ENCODE measurements at regions not wholly inside any gene's neighbourhood (a gene's known extent, or its start where the extent isn't known, plus 50 kb on each side); places are given as distances from the start of the nearest gene placed in this dataset.

DNA sequence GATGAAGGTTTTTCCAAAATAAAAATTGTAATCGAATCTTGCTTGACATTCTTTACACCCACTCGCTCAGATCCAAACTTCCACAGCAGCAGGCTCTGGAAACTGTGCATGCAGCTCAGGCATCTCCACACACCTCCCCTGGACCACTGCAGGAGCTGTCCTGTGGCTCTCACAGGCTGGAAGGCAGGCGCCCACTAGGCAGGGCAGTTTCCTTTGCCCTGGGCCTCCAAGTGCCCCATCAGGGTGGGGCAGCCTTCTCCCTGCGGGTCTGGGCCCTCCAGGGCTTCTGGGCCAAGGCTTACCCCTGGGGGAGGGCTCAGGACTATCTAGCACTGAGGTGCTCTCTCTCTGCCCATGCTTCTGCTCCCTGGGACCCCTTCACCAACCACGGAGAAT is 114.5 kb upstream of the RPL38 start:
- TF ChIP-seq, protein P1, sequence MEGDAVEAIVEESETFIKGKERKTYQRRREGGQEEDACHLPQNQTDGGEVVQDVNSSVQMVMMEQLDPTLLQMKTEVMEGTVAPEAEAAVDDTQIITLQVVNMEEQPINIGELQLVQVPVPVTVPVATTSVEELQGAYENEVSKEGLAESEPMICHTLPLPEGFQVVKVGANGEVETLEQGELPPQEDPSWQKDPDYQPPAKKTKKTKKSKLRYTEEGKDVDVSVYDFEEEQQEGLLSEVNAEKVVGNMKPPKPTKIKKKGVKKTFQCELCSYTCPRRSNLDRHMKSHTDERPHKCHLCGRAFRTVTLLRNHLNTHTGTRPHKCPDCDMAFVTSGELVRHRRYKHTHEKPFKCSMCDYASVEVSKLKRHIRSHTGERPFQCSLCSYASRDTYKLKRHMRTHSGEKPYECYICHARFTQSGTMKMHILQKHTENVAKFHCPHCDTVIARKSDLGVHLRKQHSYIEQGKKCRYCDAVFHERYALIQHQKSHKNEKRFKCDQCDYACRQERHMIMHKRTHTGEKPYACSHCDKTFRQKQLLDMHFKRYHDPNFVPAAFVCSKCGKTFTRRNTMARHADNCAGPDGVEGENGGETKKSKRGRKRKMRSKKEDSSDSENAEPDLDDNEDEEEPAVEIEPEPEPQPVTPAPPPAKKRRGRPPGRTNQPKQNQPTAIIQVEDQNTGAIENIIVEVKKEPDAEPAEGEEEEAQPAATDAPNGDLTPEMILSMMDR (IDR thresholded peaks at IDR 0.05), result no peak
- no peak for ATAC-seq (ENCODE audit: low FRiP score)
- no peak for DNase-seq (ENCODE audit: low spot score)

DNA sequence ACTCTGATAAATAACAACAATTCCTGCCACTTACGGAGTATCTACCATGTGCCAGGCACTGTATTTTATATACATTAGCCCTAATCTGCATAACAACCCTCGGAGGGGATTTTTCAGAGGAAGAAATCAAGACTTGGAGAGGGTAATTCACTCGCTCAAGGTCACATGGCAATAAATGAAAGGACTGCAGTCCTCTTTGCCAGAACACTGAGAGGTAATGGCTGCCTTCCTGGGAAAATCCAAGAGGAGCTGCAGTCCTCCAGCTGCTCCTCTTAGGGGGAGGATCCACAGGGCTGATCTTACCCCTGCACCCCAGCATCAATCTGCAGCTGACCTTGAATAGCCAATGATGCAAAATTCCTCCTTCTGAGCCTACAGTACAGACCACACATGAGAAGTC is 114.1 kb upstream of the RPL38 start:
- DNase-seq (ENCODE audit: low spot score) (no peak), ATAC-seq (ENCODE audit: low FRiP score) (no peak)
- TF ChIP-seq, protein P1 (IDR thresholded peaks at IDR 0.05), result no peak

DNA sequence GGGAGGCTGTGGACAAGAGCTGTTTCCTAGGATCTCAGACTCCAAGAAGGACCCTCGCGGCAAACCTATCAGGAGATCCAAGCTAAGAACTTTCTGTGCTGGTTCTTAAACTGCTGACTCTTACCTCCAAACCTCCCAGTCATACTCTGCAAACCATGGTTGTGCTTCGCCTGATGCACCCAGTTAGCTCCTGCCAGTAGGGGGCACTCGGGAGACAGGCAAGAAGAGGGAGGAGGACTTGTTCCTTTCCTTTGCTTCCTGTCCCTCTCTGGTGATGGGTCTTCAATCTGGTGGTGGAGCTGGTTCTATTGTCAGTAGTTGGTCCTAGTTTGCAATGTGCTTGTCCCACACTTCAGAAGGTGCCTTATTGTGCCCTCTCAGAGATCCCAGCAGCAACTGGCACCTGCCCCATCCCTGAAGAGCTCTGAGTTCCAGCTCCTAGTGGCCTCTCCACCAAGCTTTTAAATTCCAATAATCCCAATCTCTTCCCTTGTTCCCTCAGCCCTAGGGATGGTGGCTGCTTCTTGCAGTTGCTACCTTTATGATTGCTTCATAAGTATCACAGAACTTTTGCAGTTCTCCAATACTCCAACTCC is 113.5 kb upstream of the RPL38 start:
- ATAC-seq (ENCODE audit: low FRiP score) (no peak), DNase-seq (ENCODE audit: low spot score) (no peak)

DNA sequence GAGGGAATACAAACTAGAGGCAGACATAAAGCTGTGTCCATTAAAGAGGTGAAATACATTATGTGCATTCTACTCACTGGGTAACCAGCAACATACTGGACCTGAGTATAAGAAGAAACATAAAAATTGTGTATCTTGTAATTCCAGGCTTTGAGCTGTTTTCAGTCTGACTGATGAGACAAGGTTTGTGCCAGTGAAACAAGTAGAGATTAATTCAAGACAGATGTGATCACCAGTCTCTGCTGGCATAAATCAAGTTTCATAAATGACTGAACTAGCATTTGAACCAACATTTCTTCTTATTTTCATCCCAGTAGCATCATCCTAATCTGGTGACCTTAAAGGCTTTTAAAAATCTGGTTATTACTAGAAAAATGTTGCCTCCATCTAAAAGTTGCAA is 108.8 kb upstream of the RPL38 start:
- no peak for DNase-seq (ENCODE audit: low spot score)
- ATAC-seq (ENCODE audit: low FRiP score), result no peak
- TF ChIP-seq, protein P1 (IDR thresholded peaks at IDR 0.05), result no peak

More for the DNA sequence above, 113.5 kb upstream of the RPL38 start:
- TF ChIP-seq, protein P1 (IDR thresholded peaks at IDR 0.05), result no peak

DNA sequence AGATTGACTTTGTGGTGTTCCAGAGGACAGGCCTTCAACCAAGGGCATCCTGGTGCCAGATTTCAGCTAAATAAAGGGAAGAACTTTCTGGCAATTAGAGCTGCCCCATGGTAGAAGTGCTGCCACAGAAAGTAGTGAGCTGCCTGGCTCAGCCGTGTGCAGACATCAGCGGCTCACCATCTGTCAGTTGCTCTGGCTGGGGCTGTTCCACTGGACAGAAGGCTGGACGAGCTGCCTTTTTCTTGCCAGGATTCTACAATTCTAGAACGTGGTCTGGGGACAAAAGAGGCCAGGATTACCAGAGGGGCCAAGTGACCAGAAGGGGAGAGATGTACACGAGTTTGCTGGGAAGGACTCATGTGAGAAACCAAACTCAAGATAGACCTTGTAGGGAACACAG is 107.0 kb upstream of the RPL38 start:
- DNase-seq (ENCODE audit: low spot score) (no peak), ATAC-seq (ENCODE audit: low FRiP score) (no peak)
- TF ChIP-seq, protein P1 (IDR thresholded peaks at IDR 0.05), result no peak

DNA sequence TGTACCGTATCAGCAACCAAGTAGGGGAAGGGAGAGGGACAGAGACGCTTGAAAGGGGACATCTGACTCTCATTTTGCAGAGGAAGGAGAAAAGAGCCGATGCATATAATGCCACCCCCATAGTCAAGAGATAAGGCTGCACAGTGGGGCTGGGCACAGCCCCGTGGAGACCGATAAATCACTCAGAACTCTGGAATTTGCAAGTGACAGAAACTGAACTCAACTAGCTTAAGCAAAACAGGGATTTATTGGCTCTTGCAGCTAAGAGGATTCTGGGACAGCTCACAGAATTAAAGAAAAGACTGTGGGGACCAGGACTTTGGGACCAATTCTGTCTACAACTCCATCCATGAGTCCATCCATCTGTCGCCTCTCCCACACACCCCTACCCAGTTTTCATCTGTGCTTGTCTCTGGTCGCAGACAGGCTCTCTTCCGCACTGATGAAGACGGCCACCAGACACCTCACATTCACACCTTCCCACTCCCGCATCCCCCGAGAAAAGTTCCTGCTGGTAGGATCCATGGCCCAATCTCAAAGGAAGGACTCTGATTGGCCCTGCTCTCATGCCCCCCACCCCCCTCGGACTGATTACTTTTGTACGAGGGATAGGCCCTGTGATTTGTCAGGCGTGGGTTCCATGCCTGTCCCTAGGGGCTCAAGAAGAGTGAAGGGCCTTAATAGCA is 105.9 kb upstream of the RPL38 start:
- TF ChIP-seq, protein P1 (IDR thresholded peaks at IDR 0.05), result no peak
- ATAC-seq (ENCODE audit: low FRiP score), result no peak
- no peak for DNase-seq (ENCODE audit: low spot score)

All from omental fat pad (tissue), 3 donors.